ENCODE measurements at regions not wholly inside any gene's neighbourhood (a gene's known extent, or its start where the extent isn't known, plus 50 kb on each side); places are given as distances from the start of the nearest gene placed in this dataset.

DNA sequence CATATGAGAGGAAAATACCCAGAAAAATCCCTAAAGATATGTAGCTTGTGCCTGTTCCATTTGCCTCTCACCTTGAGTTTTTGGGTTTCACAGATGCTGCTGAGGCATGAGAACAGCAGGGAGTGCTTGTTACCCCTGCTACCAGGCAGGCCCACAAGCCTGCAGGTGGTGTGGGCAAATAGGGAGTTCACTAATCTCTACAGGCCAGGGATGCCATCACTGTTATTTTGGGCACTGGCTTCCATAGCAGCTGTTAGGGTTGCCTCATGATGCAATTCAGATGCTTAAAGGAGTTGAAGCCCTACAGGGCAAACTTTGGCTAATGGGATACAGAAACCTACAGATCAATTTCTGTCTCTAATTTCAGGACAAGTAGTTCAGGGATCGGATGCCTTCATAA is 873.5 kb downstream of the OTOL1 start:
- CTCF ChIA-PET (ENCODE audit: low intra/inter-chr PET ratio, low total read pairs), result no interaction called here
- H3K4me2 ChIP-seq (ENCODE audit: low read depth, low read length), result no peak overlapping the region
- 15% methylated on average over 1 of the region's 1 CpG for WGBS (ENCODE audit: low lambda C conversion rate)
- DNase-seq (ENCODE audit: low spot score), result no peak
- no peak overlapping the region for H3K4me3 ChIP-seq (replicated peaks in 1 of 3; ENCODE audit: insufficient read depth in 1 of 3, low read depth in 2 of 3, low read length in 3 of 3)
- no TSS peak for BruUV-seq (replicated peaks)
- TF ChIP-seq RXRA (CRISPR knock-in tag; IDR thresholded peaks at IDR 0.05) (no peak), TBX2 (CRISPR knock-in tag; IDR thresholded peaks at IDR 0.05; ENCODE audit: borderline replicate concordance) (no peak), ZNF350 (CRISPR knock-in tag; IDR thresholded peaks at IDR 0.05; ENCODE audit: borderline replicate concordance, low read depth) (no peak), ZNF674 (CRISPR knock-in tag; IDR thresholded peaks at IDR 0.05; ENCODE audit: low read depth) (no peak), ZNF776 (CRISPR knock-in tag; IDR thresholded peaks at IDR 0.05) (no peak), SP4 (CRISPR knock-in tag; IDR thresholded peaks at IDR 0.05) (no peak), ZNF607 (CRISPR knock-in tag; IDR thresholded peaks at IDR 0.05; ENCODE audit: borderline replicate concordance) (no peak), ZNF782 (CRISPR knock-in tag; IDR thresholded peaks at IDR 0.05; ENCODE audit: borderline replicate concordance) (no peak), ZNF264 (CRISPR knock-in tag; IDR thresholded peaks at IDR 0.05) (no peak), TCF7 (IDR thresholded peaks at IDR 0.05; ENCODE audit: low read depth) (no peak)
- TF ChIP-seq, protein P1, sequence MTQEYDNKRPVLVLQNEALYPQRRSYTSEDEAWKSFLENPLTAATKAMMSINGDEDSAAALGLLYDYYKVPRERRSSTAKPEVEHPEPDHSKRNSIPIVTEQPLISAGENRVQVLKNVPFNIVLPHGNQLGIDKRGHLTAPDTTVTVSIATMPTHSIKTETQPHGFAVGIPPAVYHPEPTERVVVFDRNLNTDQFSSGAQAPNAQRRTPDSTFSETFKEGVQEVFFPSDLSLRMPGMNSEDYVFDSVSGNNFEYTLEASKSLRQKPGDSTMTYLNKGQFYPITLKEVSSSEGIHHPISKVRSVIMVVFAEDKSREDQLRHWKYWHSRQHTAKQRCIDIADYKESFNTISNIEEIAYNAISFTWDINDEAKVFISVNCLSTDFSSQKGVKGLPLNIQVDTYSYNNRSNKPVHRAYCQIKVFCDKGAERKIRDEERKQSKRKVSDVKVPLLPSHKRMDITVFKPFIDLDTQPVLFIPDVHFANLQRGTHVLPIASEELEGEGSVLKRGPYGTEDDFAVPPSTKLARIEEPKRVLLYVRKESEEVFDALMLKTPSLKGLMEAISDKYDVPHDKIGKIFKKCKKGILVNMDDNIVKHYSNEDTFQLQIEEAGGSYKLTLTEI (CRISPR knock-in tag; conservative IDR thresholded peaks at IDR 0.05), result no peak
- no peak overlapping the region for H3K27ac ChIP-seq (ENCODE audit: extremely low read length, insufficient read depth, low read length)
- H3K27me3 ChIP-seq (ENCODE audit: control insufficient read depth in 1 of 2, insufficient read depth in 2 of 2, low read length in 2 of 2), result no peaks in the 10 kb centered on the region
- no peaks in the 10 kb centered on the region for H3K79me2 ChIP-seq (ENCODE audit: insufficient read depth, low read length)
- ATAC-seq, result no peak
- in situ Hi-C loops (cut with HindIII; ENCODE audit: extremely low pct_ligation_motif_present, low pct_unique_long_range_greater_than_20kb), result no loop called here
- no peaks in the 10 kb centered on the region for H3K4me1 ChIP-seq (ENCODE audit: insufficient read depth, low read length)
- no peak overlapping the region for H3K9ac ChIP-seq (ENCODE audit: insufficient read depth, low read depth, low read length)
- H3K9me3 ChIP-seq (ENCODE audit: low read length), result no peaks in the 10 kb centered on the region
- no peak overlapping the region for H2AFZ ChIP-seq (ENCODE audit: low read length)
- H4K20me1 ChIP-seq (ENCODE audit: insufficient read depth, low read length), result no peaks in the 10 kb centered on the region
- POLR2A ChIA-PET, result no interaction called here
- H3K36me3 ChIP-seq (replicated peaks in 1 of 2; ENCODE audit: control insufficient read depth in 1 of 2, insufficient read depth in 2 of 2, low read length in 2 of 2), result no peaks in the 10 kb centered on the region
- FAIRE-seq, result no peak
- intact Hi-C loops (cut with micrococcal nuclease; ENCODE audit: unreplicated experiment), result no loop called here

Measured in HepG2 (cell line).